Retinal pigment epithelial cell (primary cell): ENCODE measurements at regions not wholly inside any gene's neighbourhood (a gene's known extent, or its start where the extent isn't known, plus 50 kb on each side); places are given as distances from the start of the nearest gene placed in this dataset.

Experiments used
- DNase-seq: peaks from one replicate; pipeline ENCODE4 v3.0.0-alpha.2; 2010; ENCODE audit warnings: low read depth
- H3K4me3 ChIP-seq: 2 replicates; pipeline ENCODE4 v1.5.1; 2011; ENCODE audit warnings: mild to moderate bottlenecking, low read length, control low read depth, moderate library complexity
- CTCF ChIP-seq: conservative IDR thresholded peaks from 2 replicates; pipeline ENCODE4 v1.5.1; 2011; ENCODE audit warnings: low read depth, low read length, control low read depth, inconsistent platforms

- no peak for TF ChIP-seq CTCF
- DNase-seq: no peak
- H3K4me3 ChIP-seq: no peak overlapping the region
Observed at GRCh38 chr13:44280456-44280855, 93.2 kb upstream of the SERP2 start.

- H3K4me3 ChIP-seq: no peak overlapping the region
- DNase-seq: no peak
- TF ChIP-seq CTCF: no peak
Observed at GRCh38 chr13:44281252-44282000, 92.2 kb upstream of the SERP2 start.

GRCh38 chr13:44283600-44283999, 90.0 kb upstream of the SERP2 start:
- no peak overlapping the region for H3K4me3 ChIP-seq
- no peak for TF ChIP-seq CTCF
- DNase-seq: no peak

GRCh38 chr13:44287958-44288357, 85.7 kb upstream of the SERP2 start:
- no peak for TF ChIP-seq CTCF
- no peak for DNase-seq
- H3K4me3 ChIP-seq: no peak overlapping the region

- TF ChIP-seq CTCF: no peak
- DNase-seq: no peak
Observed at GRCh38 chr13:44292545-44292944, 81.1 kb upstream of the SERP2 start.

GRCh38 chr13:44293374-44293773, 80.2 kb upstream of the SERP2 start:
- DNase-seq: no peak
- no peak overlapping the region for H3K4me3 ChIP-seq
- TF ChIP-seq CTCF: no peak

More at GRCh38 chr13:44292545-44292944, 81.1 kb upstream of the SERP2 start:
- H3K4me3 ChIP-seq: no peak overlapping the region
